Ovary (tissue), 7 donors: ENCODE measurements at regions not wholly inside any gene's neighbourhood (a gene's known extent, or its start where the extent isn't known, plus 50 kb on each side); places are given as distances from the start of the nearest gene placed in this dataset.

Experiments used
- DNase-seq, 5 donors: peaks; one replicate each; pipeline ENCODE4 v3.0.0-alpha.2; 2019 to 2020
- H3K27ac ChIP-seq, 2 donors: fragments of 200-600 bp; one replicate each; pipeline versions ENCODE4 v1.5.1 to v1.8.0; 2019 to 2022
- H3K27me3 ChIP-seq: fragments of 200-600 bp; one replicate; pipeline ENCODE4 v1.8.0; 2022
- H3K36me3 ChIP-seq: fragments of 200-600 bp; sonication (generic); one replicate; pipeline ENCODE4 v1.5.1; 2019
- H3K4me1 ChIP-seq: one replicate; pipeline ENCODE4 v1.8.1; 2013; ENCODE audit warnings: mild to moderate bottlenecking, moderate library complexity; ENCODE audit not compliant: insufficient read depth
- H3K4me3 ChIP-seq: fragments of 200-600 bp; sonication (generic); one replicate; pipeline ENCODE4 v1.5.1; 2017
- H3K9me3 ChIP-seq, 2 donors: fragments of 200-600 bp in 1 of 2; sonication (generic) in 1 of 2; one replicate each; pipeline versions ENCODE4 v1.5.1 to v1.8.1; 2013 to 2019; ENCODE audit warnings: mild to moderate bottlenecking in 1 of 2, moderate library complexity in 1 of 2
- EP300 ChIP-seq: sonication (generic); formaldehyde crosslinking; IDR thresholded peaks from one replicate; pipeline ENCODE4 v1.6.1; 2017; ENCODE audit warnings: antibody characterized with exemption
- POLR2A ChIP-seq: fragments of 450-650 bp; IDR thresholded peaks from one replicate; pipeline ENCODE4 v1.6.1; 2017; ENCODE audit warnings: antibody characterized with exemption, mild to moderate bottlenecking, moderate library complexity
- WGBS, 3 donors: extraction: QIAGEN DNeasy Blood & Tissue Kit in 1 of 3; methylation state at CpG; one replicate each; pipeline versions ENCODE4 v1.1.5 to v1.1.7; 2013 to 2017; 5-methylcytosine and 5-hydroxymethylcytosine counted together
- intact Hi-C, 4 donors: fragments of 100-400 bp; cut with DNase I; formaldehyde crosslinking; loops; one replicate each; pipeline versions ENCODE4 v1.11.0 to v1.15.1; 2022 to 2023
- TF ChIP-seq, protein P1 (sequence below), 3 donors: fragments of 450-650 bp in 2 of 3; fragments of 200-600 bp in 1 of 3; IDR thresholded peaks; one replicate each; pipeline versions ENCODE4 v1.5.1 to v1.8.0; 2016 to 2022; ENCODE audit warnings: antibody characterized with exemption in 3 of 3, mild to moderate bottlenecking in 1 of 3
- donor health status: DM: no; HTN: no; CAD: no; lungs with moderate emphysema.
- donor health status: DM: no; HTN: no; CAD: no.
- donor health status: Bipolar disorder and iron deficiency.
- donor health status: DM: no; HTN: no; CAD: no.
- donor health status: DM: yes; HTN: yes; CAD: no.

GRCh38 chr6:137968455-137968804, 101.4 kb downstream of the TNFAIP3 start:
- DNase-seq, result no peak
- TF ChIP-seq, protein P1, sequence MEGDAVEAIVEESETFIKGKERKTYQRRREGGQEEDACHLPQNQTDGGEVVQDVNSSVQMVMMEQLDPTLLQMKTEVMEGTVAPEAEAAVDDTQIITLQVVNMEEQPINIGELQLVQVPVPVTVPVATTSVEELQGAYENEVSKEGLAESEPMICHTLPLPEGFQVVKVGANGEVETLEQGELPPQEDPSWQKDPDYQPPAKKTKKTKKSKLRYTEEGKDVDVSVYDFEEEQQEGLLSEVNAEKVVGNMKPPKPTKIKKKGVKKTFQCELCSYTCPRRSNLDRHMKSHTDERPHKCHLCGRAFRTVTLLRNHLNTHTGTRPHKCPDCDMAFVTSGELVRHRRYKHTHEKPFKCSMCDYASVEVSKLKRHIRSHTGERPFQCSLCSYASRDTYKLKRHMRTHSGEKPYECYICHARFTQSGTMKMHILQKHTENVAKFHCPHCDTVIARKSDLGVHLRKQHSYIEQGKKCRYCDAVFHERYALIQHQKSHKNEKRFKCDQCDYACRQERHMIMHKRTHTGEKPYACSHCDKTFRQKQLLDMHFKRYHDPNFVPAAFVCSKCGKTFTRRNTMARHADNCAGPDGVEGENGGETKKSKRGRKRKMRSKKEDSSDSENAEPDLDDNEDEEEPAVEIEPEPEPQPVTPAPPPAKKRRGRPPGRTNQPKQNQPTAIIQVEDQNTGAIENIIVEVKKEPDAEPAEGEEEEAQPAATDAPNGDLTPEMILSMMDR (IDR thresholded peaks at IDR 0.05), result no peak
- no peak for TF ChIP-seq POLR2A
- no peak for TF ChIP-seq EP300
- intact Hi-C loops, result no loop called here
- Histone ChIP-seq H3K36me3 (no peaks in the 10 kb centered on the region), H3K4me1 (no peaks in the 10 kb centered on the region), H3K27me3 (no peaks in the 10 kb centered on the region), H3K4me3 (no peak overlapping the region), H3K9me3 (no peaks in the 10 kb centered on the region), H3K27ac (no peak overlapping the region)
- 92 to 98% (median 93%) methylated on average over 5 of the region's 5 CpGs for whole genome bisulfite sequencing, 3 donors

DNA sequence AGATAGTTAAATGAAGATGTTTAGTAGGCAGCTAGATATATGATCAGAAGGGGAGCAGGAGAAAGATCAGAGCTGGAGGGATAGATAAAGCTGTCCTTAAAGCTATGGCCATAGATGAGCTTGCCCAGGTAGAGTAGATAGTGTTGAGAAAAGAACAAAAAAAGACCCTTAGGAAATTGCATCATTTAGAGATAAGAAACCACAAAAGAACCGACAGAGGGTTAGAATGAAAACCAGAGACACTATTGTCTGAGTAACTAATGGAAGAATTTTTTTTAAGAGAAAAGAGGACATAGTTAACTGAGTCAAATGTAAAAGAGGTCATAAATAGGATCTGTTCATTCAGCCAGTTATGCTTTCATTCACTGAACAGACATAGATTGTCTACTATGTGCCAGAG, 101.8 kb downstream of the TNFAIP3 start:
- DNase-seq, result no peak
- intact Hi-C loops, result no loop called here
- no peaks in the 10 kb centered on the region for H3K9me3 ChIP-seq
- 32 to 43% (median 40%) methylated on average over 1 of the region's 1 CpG for WGBS, 3 donors
- no peaks in the 10 kb centered on the region for H3K4me1 ChIP-seq
- H3K36me3 ChIP-seq, result no peaks in the 10 kb centered on the region
- H3K27ac ChIP-seq, result no peak overlapping the region
- no peak overlapping the region for H3K4me3 ChIP-seq
- TF ChIP-seq EP300 (no peak), POLR2A (no peak)
- TF ChIP-seq, protein P1 (IDR thresholded peaks at IDR 0.05), result no peak
- H3K27me3 ChIP-seq, result no peaks in the 10 kb centered on the region

- no peak for DNase-seq
- Histone ChIP-seq H3K9me3 (no peaks in the 10 kb centered on the region), H3K27me3 (no peaks in the 10 kb centered on the region), H3K4me3 (no peak overlapping the region), H3K36me3 (no peaks in the 10 kb centered on the region), H3K27ac (no peak overlapping the region), H3K4me1 (no peaks in the 10 kb centered on the region)
- TF ChIP-seq POLR2A (no peak), EP300 (no peak)
- TF ChIP-seq, protein P1 (IDR thresholded peaks at IDR 0.05), result no peak
- intact Hi-C loops, result no loop called here
Observed at GRCh38 chr6:137969874-137970273, 102.8 kb downstream of the TNFAIP3 start.

DNA sequence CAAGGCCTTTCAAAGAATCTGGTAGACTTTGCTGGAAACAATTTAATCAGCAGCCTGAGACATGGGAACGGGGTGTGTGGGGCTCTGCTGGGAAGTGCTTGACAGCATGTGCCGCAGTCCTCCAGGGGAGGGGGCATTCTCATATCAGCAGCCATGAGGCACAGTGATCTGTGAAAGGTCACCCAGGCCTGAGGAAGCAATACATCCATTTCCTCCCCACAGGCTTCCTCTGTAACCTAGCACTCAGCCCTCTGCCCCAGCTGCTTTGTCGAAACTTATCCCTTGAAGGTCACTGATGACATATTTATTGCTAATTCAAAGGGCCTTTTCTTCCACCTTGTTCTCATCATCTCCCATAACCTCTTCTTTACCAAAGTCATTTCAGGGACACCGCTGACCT, 103.3 kb downstream of the TNFAIP3 start:
- Histone ChIP-seq H3K4me3 (no peak overlapping the region), H3K4me1 (no peaks in the 10 kb centered on the region), H3K27me3 (no peaks in the 10 kb centered on the region), H3K9me3 (no peaks in the 10 kb centered on the region), H3K27ac (no peak overlapping the region), H3K36me3 (no peaks in the 10 kb centered on the region)
- intact Hi-C loops, result no loop called here
- WGBS, 3 donors, result 72 to 79% (median 77%) methylated on average over 4 of the region's 4 CpGs
- DNase-seq, result no peak
- TF ChIP-seq EP300 (no peak), POLR2A (no peak)
- TF ChIP-seq, protein P1 (IDR thresholded peaks at IDR 0.05), result no peak

DNA sequence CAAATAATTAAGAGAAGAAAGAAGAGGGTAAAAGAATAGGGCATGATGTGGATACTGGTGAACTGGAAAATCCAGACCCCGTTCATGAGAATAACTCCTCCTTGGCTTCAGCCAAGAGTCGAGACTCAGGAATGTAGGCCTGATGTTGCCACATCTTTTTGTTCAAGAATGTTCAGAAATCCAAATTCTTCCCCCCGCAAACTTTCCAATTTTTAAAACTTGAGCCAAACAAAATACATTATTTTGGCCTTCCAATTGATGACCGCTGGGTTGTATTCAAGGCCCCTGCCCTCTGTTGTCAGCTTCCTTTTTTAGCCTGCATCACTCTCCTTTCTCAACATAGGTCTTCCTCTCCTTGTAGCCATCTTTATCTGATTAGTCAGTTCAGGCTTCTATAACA, 106.1 kb downstream of the TNFAIP3 start:
- intact Hi-C loops, result no loop called here

More for the DNA sequence above, 106.1 kb downstream of the TNFAIP3 start:
- H3K4me3 ChIP-seq, result no peak overlapping the region
- H3K27ac ChIP-seq, result no peak overlapping the region
- no peaks in the 10 kb centered on the region for H3K4me1 ChIP-seq
- no peaks in the 10 kb centered on the region for H3K9me3 ChIP-seq
- no peak for DNase-seq
- TF ChIP-seq POLR2A (no peak), EP300 (no peak)
- TF ChIP-seq, protein P1 (IDR thresholded peaks at IDR 0.05), result no peak
- WGBS, 3 donors, result 18 to 46% (median 36%) methylated on average over 4 of the region's 4 CpGs
- H3K36me3 ChIP-seq, result no peaks in the 10 kb centered on the region
- no peaks in the 10 kb centered on the region for H3K27me3 ChIP-seq
